ENCODE measurements at regions not wholly inside any gene's neighbourhood (a gene's known extent, or its start where the extent isn't known, plus 50 kb on each side); places are given as distances from the start of the nearest gene placed in this dataset.

- peak; percentile 8 for DNase-seq
These were observed 114.9 kb upstream of the FAM9B start for GRCh38 chrX:9148615-9149399.

- DNase-seq = no peak
These were observed 115.7 kb upstream of the FAM9B start for GRCh38 chrX:9149501-9150245.

- DNase-seq = no peak
These were observed 117.9 kb upstream of the FAM9B start for GRCh38 chrX:9151772-9152307.

- DNase-seq = no peak
These were observed 119.4 kb upstream of the FAM9B start for GRCh38 chrX:9153300-9153699.

DNA sequence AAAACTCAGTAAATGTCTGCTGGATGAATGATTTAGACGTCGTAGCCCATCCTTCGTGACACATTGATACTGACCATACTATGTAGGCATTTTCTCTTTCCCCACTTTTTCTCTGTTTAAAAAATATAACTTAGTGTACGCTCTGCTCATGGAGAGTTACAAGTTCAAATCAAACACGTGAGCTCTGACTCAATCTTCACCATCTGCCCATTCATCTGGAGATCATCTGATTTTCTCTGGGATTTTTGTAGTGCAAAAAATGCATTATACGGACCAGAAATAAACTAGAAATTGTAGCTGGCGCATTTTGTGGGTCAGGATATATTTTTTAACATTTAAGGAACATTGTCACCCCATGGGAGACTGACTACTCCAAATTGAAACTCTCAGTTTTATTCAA lies 124.7 kb upstream of the FAM9B start:
- no peak for DNase-seq

- no peak for DNase-seq
These were observed 126.9 kb upstream of the FAM9B start for GRCh38 chrX:9160698-9161329.

DNA sequence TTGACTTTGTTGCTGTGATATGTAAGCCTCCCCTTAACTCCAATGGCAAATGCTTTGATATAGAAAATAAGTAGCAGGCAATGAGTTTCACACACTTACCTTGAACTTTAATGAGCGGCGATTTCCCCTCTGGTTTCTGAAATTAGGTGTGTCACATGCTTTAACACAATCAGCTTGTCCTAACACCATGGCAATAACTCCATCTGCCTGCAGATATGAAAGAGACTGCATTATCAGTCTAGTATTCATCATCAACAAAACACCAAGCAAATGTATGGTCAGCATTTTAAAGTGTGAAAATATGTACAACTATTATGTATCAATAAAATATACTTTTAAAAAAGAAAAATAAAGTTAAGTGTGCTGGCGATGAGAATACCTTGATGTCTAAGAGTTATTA lies 128.8 kb upstream of the FAM9B start:
- DNase-seq = no peak

DNA sequence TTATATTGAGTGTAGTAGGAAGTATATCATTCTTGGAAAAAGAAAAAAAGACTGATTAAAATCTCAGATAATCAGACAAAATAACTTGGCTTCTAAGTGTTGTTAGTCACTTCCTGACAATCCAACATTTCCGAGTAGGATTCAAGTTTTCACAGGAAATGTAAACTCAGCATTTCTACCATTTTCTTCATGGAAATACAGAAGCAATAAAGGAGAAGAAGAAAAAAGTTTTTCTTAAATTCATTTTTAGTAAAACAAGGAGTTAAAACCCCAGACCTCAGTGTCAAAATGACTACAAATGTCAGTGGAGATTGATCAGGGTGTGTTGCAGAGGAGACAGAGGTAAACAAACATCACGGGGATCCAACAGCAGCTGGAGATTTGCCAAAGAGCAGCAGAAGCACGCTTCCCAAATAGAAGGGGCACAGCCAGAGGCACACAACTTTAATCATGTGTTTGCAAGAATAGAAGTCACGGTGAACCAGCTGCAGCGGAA lies 129.3 kb upstream of the FAM9B start:
- no peak for DNase-seq

GRCh38 chrX:9164086-9164485 lies 130.2 kb upstream of the FAM9B start:
- no peak for DNase-seq

DNA sequence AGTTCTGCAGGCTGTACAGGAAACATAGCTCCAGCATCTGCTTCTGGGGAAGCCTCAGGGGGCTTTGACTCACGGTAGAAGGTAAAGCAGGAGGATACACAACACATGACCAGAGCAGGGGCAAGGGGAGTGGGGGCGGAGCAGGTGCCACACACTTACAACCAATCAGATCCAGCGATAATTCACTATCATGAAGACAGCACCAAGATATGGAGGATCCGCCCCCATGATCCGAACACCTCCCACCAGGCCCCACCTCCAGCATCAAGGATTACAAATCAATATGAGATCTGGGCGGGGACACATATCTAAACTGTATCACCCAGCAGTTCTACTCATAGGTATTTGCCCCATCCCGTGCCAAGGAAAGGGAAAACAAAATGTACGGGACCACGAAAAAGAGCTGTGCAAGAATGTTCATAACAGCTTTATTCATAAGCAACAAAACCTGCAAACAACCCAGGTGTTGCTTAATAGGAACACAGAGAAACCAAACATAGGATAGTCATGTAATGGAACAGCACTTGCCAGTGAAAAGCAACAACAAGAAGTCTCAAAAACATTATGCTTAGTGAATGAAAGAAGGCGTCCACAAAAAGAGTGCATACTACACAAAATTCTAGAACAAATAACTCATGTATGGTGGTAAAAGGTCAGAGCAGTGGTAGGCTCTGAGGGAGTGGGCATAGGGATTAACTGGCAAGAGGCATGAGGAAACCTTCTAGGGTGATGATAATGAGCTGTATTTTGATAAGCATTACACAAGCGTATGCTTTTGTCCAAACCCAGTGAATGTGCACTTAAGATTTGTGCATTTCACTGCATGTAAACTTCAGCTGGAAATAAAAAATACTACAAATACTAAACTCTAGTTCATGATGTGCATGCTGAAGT lies 130.9 kb upstream of the FAM9B start:
- no peak for DNase-seq

DNA sequence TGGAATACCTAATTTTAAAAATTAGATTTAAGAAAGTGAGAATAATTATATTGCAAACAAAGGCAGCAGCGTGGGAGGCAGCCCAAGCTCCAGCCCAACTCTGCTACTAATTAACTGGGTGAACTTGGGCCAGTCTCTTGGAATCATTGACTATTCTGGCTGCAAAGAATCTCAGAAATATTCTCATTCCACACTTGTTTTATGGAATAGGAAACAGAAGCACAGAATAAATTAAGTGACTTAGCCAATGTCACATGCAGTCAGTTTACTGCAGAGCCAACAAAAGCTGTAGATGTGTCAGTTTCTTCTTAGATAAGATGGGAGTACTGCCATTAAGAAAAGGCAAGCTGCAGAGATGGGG lies 132.6 kb upstream of the FAM9B start:
- DNase-seq = no peak

DNA sequence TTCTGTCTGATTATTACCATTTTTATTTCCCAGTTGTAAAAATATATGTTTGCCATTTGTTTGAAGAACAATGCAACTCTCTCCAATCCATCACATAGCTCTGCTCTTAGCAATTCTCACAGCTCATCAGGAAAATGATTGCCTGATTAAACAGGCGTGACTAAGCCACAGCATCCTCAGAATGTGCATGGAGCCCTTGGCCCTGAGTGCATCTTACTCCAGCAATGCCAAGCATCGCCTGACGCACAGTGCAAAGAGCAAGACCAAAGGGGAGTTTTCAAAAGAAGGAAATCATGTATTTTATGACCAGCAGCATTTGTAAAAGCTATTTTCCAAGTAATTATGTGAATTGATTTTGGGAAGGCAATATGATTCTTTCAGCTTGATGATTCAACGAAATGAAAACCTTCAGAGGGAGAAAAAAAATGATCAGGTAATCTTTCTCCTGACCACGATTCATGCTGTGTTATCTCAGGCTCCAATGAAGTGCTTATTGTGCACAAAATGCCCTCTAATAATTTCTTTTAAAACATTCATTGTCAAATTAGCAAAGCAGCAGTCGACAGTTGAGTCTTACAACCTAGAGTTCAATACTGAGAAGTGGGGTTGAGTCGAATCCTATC lies 138.0 kb upstream of the FAM9B start:
- DNase-seq = peak; percentile 8

DNA sequence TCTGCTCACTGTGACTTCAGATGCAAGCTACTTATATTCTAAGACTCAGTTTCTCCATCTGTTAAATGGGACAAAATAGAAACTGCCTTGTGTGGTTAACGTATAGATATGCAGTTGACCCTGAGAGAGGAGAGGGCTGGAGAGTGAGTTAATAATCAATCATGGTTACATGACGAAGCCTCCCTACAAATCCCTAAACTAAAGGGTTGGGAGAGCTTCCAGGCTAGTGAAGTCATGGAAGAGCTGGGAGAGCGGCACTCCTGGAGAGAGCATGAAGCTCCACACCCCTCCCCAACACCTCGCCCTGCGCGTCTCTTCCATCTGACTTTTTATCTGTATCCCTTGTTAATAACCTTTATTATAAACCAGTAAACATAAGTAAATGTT lies 138.5 kb upstream of the FAM9B start:
- no peak for DNase-seq

GRCh38 chrX:9180623-9181022 lies 146.7 kb upstream of the FAM9B start:
- DNase-seq = no peak

- no peak for DNase-seq
These were observed 148.1 kb upstream of the FAM9B start for GRCh38 chrX:9182041-9182440.

DNA sequence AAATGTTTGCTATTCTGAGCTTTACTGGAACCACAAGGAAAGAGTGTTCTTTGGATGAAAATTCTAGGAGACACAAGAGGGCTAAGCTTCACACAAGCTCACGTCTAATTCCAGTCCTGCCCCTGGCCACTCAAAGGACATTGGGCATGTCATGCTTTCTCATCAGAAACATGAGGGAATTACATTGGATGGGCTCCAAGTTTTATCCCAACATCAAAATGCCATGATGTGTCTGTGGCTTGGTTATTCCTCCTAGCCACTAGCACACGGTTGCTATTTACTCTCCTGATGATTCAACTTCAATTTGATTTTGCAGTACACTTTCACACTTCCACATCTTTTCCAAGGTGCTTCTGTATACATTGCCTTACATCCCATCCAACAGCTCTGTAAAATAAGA lies 149.6 kb upstream of the FAM9B start:
- DNase-seq = no peak

DNA sequence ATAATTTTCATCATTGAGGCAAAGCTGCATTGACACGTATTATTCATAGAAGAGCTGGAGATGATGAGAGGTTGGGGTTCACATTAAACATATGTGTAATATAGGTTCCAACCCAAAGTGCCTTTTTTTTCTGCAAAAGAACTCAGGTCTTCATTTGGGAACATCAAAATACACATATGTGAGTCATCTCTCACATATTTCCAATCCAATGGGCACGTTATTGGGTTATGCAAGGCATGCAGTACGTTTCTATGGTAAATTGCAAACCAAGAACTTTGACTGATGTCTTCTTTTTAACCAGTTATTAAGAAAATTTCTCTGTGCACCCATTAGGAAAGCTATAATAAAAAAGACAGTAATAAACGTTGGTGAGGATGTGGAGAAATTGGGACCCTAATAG lies 150.3 kb upstream of the FAM9B start:
- no peak for DNase-seq

DNA sequence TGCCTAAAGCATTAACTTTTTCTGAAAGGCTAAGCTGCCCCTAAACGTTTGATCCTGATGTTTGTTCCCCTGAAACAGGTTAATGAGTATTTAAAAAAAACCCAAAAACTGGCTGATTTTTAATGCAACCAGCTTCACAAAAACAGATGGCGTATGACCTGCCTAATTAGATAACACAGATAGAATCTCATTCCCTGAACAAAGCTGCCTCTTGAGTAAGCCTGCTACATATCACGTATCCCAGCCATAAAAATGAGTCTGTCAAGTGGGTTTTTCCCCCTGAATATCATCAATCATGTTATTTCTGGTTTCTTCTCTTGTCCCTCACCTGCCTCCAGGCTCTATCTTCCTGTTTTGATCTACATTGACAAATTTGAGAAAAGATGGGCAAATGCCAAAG lies 154.2 kb upstream of the FAM9B start:
- no peak for DNase-seq

GRCh38 chrX:9189286-9189685 lies 155.4 kb upstream of the FAM9B start:
- no peak for DNase-seq

DNA sequence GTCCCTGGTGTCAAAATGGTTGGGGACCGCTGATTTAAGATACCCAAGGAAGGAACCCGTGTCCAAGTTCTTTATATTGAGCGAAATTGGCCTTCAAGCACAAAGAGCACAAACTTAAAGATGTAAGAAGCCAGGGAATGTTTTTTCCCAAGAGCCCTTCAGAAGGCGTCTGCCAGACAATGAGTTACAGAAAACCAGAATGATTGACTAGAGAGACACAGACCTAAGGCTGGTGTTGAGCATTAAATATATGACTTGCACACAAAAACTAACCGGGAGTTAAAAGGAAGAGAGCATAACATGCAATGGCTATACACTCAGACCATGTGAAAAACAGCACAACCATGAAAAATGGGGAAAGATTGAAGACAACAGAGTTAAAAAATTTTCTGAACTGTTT lies 157.5 kb upstream of the FAM9B start:
- no peak for DNase-seq

GRCh38 chrX:9195199-9195880 lies 161.4 kb upstream of the FAM9B start:
- DNase-seq = no peak

Data from T1000 (cell line).